ENCODE measurements at regions not wholly inside any gene's neighbourhood (a gene's known extent, or its start where the extent isn't known, plus 50 kb on each side); places are given as distances from the start of the nearest gene placed in this dataset.

DNA sequence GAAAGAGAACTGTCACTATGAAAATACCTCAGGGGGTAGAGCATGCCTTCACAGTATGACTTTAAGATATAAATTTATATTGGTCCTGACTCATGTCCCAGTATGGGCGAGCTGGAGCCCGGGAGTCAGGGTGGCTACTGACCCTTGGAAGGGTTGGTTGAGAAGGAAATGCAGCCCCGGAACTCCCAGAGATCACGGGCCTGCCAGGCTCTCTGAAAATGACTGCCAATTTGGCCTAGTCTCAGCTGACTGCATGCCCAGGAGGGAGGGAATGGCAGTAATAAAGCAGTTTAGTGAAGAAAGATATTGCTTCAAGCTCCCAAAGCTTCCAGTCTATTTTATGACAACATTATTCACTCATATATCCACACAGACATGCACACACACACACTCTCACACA lies 299.0 kb downstream of the NR2F2 start:
- TF ChIP-seq, protein P1, sequence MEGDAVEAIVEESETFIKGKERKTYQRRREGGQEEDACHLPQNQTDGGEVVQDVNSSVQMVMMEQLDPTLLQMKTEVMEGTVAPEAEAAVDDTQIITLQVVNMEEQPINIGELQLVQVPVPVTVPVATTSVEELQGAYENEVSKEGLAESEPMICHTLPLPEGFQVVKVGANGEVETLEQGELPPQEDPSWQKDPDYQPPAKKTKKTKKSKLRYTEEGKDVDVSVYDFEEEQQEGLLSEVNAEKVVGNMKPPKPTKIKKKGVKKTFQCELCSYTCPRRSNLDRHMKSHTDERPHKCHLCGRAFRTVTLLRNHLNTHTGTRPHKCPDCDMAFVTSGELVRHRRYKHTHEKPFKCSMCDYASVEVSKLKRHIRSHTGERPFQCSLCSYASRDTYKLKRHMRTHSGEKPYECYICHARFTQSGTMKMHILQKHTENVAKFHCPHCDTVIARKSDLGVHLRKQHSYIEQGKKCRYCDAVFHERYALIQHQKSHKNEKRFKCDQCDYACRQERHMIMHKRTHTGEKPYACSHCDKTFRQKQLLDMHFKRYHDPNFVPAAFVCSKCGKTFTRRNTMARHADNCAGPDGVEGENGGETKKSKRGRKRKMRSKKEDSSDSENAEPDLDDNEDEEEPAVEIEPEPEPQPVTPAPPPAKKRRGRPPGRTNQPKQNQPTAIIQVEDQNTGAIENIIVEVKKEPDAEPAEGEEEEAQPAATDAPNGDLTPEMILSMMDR (IDR thresholded peaks at IDR 0.05), result no peak
- TF ChIP-seq POLR2A (IDR thresholded peaks at IDR 0.05), result no peak
